HG02571 (cell line): ENCODE measurements at regions not wholly inside any gene's neighbourhood (a gene's known extent, or its start where the extent isn't known, plus 50 kb on each side); places are given as distances from the start of the nearest gene placed in this dataset.

ENCODE experiments used
- ATAC-seq: cut with Tn5 transposase; IDR thresholded peaks from one replicate; pipeline ENCODE4 v1.9.1; 2021; ENCODE audit warnings: mild to moderate bottlenecking, moderate library complexity; ENCODE audit not compliant: unreplicated experiment

GRCh38 chr2:226622484-226622883, 177.1 kb downstream of the IRS1 start:
- ATAC-seq, result no peak

- no peak for ATAC-seq
These were observed 179.4 kb downstream of the IRS1 start for GRCh38 chr2:226620176-226620575.

GRCh38 chr2:226619707-226620106, 179.9 kb downstream of the IRS1 start:
- ATAC-seq, result no peak

GRCh38 chr2:226618875-226619605, 180.6 kb downstream of the IRS1 start:
- ATAC-seq, result no peak

DNA sequence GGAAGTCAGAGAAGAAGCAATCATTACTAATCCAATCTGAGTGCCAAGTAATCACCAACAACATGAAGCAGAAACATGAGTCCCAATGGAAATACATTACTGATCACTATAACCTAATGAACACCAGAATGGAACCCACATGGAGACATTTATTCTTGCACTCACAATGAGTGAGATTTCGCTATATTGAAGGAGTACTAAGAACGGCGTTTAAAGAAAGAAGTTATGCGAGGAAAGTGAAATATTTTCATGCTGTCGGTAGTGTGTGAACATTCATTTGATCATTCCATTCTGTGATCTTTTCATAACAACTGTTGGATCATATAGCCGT, 181.1 kb downstream of the IRS1 start:
- no peak for ATAC-seq

- no peak for ATAC-seq
These were observed 183.7 kb downstream of the IRS1 start for GRCh38 chr2:226615891-226616290.

- no peak for ATAC-seq
These were observed 187.7 kb downstream of the IRS1 start for GRCh38 chr2:226611944-226612318.

DNA sequence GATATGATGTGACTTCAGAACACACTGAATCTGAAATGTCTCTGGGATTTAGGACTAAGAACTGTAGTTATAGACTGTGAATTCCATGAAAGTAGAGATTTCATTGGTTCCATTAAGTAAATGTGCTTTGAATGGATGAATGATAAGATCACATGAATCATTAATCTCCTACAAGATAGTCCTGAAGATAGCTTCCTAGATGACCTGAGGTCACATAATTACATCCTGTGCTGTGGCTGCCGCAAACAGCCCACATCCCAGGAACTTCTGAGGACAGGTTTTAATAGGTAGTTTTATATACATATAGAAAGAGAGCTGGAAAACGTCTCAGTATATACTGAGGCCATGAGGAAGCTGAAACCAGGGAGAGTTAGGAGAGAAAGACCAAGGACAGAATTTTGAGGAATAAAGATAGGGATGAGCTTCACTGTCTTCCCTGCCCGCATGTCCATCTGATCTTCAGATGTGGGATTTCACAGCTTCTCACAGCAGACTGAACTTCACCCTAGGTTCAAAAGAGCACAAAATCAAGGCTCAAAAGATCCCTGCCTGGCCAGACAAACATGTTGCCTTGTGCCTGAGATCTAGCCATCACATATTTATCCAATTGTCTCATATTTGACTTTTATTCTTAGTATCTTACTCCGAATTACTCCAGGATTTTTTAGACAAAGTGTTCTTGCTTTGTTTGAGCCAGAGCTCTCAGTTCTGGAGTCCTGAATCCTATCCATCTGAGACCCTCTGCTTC, 188.2 kb downstream of the IRS1 start:
- no peak for ATAC-seq

DNA sequence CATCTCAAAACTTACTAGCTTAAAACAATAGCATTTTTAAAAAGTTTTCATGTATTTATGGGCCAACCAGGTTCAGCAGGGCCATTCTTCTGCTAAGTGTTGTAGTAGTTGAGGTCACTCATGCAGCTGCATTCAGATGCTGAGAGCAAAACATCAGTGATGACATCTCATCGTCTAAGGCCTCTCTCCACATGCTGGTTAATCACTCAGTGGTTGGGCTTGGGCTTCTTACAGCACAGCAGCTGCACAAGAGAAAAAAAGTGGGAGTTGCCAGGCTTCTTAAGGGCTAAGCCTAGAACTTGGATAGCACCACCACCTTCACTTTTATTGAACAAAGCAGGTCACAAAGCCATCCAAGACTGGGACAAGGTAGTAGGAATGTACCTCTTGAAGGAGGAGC, 190.3 kb downstream of the IRS1 start:
- no peak for ATAC-seq

DNA sequence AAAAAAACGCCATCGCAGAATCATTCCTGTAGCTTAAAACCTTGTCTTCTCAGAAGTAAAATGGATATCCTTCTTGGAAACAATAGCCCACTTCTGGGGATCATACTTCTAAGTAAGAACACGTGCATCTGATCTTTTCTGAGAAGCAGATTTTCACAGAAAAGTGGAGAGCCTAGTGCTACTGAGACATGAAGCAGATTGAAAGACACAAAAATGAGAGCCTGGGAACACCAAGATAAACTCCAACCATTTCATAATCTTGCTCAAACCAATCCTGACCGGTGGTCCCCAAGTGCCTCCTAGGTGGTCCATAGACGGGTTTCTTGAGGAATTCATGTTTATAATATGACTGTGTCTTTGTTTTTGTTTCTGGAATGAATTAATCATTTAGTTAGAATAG, 191.2 kb downstream of the IRS1 start:
- no peak for ATAC-seq

- no peak for ATAC-seq
These were observed 192.2 kb downstream of the IRS1 start for GRCh38 chr2:226607379-226607778.

GRCh38 chr2:226605642-226606041, 194.0 kb downstream of the IRS1 start:
- no peak for ATAC-seq

GRCh38 chr2:226603606-226604005, 196.0 kb downstream of the IRS1 start:
- ATAC-seq, result no peak

DNA sequence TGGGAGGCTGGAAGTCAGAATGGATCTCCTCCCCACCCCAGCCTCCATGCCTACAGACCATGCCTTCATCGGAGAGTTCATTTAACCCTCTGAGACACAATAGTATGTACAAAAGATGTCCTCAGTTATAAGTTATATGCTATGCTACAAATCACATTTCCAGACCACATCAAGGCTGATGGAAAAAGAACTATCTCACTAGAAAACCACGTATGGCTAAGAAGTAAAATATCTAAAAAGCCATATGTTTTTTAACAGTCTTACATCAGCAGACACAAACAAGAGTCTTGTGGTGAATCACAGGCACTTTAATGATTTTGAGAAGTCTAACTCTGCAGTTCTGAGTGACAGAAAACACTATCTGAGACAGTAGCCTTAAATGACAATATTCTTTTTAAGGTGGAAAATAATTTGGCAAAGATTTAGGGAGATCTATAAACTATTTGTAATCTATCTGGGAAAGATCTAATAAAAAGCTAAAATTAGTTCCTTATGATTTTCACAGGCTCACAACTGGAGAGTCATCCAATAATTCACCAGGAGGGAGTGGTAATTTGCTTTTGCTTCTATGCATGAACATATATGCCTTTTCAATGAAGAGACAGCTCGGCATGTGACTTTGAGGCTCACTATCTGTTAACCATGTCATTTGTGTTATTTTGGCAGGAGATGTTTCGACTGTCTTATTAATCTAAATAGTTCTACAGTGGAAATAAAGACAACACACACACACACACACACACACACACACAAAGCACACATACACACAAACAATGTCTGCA, 197.5 kb downstream of the IRS1 start:
- ATAC-seq, result no peak

DNA sequence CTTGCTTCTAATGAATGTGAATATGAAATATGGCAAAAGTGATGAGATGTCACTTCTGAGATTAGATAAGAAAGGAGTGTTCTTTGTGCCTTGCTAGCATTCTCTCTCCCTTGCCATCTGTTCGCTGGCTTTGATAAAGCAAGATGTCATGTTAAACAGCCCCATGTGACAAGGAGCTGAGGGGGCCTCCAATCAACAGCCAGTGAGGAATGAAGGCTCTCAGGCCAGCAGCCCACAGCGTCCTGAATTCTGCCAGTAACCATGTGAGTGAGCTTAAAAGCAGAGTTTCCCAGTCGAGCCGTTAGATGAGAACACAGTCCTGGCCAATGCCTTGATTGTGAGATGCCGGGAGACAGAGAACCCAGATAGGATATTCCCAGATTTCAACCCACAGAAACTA, 198.8 kb downstream of the IRS1 start:
- no peak for ATAC-seq

DNA sequence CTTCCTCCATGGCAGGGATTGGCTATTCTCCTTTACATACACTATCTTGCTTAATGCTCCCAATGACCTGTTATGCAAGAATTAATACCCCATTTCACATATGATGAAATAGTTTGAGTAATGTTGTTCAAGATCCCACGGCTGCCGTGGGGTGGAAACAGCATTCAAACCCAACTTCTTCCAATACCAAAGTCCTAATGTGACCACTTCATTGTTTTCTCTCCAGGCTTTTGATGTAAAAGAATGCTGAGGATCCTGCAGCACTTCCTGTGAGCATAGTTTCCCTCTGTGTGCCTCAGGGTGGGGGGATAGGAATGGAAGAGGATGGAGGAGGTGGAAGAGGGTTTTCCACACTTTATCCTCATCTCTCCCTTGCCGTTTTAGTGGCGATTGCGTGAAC, 199.4 kb downstream of the IRS1 start:
- no peak for ATAC-seq

DNA sequence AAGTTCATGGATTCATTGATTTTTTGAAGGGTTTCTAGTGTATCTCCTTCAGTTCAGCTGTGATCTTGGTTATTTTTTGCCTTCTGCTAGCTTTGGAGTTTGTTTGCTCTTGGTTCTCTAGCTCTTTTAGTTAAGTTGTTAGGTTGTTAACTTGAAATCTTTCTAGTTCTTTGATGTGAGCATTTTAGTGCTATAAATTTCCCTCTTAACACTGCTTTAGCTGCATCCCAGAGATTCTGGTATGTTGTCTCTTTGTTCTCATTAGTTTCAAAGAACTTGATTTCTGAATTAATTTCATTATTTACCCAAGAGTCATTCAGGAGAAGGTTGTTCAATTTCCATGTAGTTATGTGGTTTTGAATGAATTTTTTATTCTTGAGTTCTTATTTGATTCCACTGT, 210.6 kb downstream of the IRS1 start:
- no peak for ATAC-seq

DNA sequence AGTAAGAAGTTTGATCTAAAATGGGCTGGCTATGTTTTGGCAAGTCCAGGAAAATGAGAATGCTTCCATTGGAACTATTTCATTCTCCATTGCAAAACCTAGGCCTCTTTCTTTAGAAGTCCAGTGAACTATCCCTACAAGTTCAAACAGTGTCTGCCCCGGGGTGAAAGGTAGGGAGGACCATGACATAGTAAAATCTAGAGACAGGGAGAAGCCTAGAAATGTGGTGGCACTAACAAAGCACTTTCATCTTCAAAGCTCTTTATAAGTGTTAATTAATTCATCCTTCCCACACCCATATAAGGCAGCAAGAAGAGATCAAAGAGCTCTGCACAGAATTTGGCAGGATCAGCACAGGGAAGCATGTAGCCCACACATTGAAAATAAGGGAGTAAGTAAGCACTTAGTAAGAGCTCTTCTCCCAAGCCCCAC, 214.5 kb downstream of the IRS1 start:
- no peak for ATAC-seq

- no peak for ATAC-seq
These were observed 215.0 kb downstream of the IRS1 start for GRCh38 chr2:226584518-226585055.

DNA sequence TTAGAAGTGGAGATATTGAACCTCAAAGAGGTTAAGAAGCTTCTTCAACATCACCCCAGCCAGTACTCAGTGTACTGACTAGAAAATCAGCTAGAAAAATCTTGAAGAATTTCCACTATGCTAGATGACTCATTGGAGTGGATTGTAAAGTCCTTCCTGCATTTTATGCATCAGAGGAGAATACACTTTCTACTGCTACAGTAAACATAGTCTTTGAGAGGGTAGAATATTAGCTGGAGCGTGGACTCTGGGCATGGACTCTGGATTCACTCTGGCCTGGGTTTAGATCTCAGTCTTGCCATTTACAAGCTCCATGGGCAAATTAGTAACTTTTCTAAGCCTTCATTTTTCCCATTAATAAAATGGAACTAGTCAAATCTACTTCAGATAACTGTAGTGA, 215.9 kb downstream of the IRS1 start:
- no peak for ATAC-seq

- no peak for ATAC-seq
These were observed 218.0 kb downstream of the IRS1 start for GRCh38 chr2:226581661-226582060.

DNA sequence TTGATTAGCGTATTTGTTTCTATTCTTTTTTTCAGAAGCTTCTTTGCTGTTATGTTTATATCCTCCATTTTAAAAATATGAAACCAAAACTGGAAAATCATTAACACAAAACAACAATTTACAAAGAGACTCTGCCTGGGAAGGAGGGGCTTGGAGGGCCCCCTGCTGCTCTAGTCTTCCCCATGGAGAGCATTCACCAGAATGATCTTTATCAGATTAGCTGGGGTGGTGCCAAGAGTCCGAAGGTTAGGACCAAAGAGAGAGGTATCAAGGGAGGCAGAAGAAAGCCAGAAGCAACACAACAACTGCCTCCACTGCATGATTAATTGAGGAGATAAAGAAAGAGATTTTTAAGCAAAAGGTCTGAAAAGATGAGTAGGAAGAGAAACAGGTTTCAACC, 218.6 kb downstream of the IRS1 start:
- ATAC-seq, result no peak
